Neural progenitor cell (in vitro differentiated cells): ENCODE measurements at regions not wholly inside any gene's neighbourhood (a gene's known extent, or its start where the extent isn't known, plus 50 kb on each side); places are given as distances from the start of the nearest gene placed in this dataset.

Experiments
- EZH2 ChIP-seq: fragments of 200-600 bp; sonication (generic); IDR thresholded peaks from 2 replicates; pipeline ENCODE4 v1.6.1; 2017; ENCODE audit warnings: antibody characterized with exemption, mild to moderate bottlenecking, moderate library complexity
- EZH2phosphoT487 ChIP-seq: fragments of 200-600 bp; sonication (generic); IDR thresholded peaks from 2 replicates; pipeline ENCODE4 v1.6.1; 2017; ENCODE audit warnings: antibody characterized with exemption
- TF ChIP-seq, protein P1 (sequence below): fragments of 200-600 bp; sonication (generic); IDR thresholded peaks from 2 replicates; pipeline ENCODE4 v1.5.1; 2017; ENCODE audit warnings: antibody characterized with exemption, mild to moderate bottlenecking

DNA sequence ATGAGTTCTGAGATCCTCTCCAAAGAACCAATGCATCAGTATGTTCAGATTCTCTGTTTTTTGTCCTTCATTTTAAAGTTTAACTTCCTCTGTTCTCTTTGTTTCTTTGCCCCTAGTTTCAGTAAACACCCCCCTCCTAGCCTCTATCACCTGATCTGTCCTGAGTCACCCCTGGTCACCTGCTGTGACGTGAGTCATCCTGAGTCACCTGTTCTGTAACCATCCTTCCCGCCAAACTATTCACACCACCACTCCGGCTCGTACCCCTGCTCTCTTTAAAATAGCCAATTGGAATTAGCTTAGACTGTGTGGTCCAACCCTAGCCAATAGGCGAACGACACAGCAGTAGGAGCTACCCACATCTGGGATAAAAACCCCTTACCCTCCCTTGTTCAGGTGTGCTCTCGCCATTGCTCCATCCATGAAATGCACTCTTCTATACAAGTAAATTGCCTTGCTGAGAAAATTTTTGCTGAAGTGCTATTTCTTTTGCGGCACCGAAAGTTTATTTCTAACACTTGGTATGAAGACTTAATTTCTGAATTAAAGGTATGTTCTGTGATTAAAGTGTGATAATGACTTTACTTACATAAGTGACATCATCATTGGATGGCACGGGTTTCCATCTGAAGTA, 318.4 kb downstream of the AASDHPPT start:
- TF ChIP-seq, protein P1, sequence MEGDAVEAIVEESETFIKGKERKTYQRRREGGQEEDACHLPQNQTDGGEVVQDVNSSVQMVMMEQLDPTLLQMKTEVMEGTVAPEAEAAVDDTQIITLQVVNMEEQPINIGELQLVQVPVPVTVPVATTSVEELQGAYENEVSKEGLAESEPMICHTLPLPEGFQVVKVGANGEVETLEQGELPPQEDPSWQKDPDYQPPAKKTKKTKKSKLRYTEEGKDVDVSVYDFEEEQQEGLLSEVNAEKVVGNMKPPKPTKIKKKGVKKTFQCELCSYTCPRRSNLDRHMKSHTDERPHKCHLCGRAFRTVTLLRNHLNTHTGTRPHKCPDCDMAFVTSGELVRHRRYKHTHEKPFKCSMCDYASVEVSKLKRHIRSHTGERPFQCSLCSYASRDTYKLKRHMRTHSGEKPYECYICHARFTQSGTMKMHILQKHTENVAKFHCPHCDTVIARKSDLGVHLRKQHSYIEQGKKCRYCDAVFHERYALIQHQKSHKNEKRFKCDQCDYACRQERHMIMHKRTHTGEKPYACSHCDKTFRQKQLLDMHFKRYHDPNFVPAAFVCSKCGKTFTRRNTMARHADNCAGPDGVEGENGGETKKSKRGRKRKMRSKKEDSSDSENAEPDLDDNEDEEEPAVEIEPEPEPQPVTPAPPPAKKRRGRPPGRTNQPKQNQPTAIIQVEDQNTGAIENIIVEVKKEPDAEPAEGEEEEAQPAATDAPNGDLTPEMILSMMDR = no peak
- TF ChIP-seq EZH2 (no peak), EZH2phosphoT487 (no peak)
